Hepatocyte (in vitro differentiated cells): ENCODE measurements at regions not wholly inside any gene's neighbourhood (a gene's known extent, or its start where the extent isn't known, plus 50 kb on each side); places are given as distances from the start of the nearest gene placed in this dataset.

Source experiments
- DNase-seq: peaks from one replicate; pipeline ENCODE4 v3.0.0-alpha.2; 2016; ENCODE audit warnings: low spot score
- H2AFZ ChIP-seq: fragments of 200-600 bp; sonication (generic); 2 replicates; pipeline ENCODE4 v1.6.0; 2016; ENCODE audit warnings: antibody characterized with exemption, mild to moderate bottlenecking
- H3K27ac ChIP-seq: fragments of 200-600 bp; sonication (generic); 2 replicates; pipeline ENCODE4 v1.5.1; 2016; ENCODE audit warnings: mild to moderate bottlenecking
- H3K27me3 ChIP-seq: fragments of 200-600 bp; sonication (generic); 2 replicates; pipeline ENCODE4 v1.6.1; 2016
- H3K36me3 ChIP-seq: fragments of 200-600 bp; sonication (generic); replicated peaks from 2 replicates; pipeline ENCODE4 v1.5.1; 2016; ENCODE audit warnings: low read depth; ENCODE audit not compliant: insufficient read depth
- H3K4me1 ChIP-seq: fragments of 200-600 bp; sonication (generic); 2 replicates; pipeline ENCODE4 v1.5.1; 2016; ENCODE audit warnings: mild to moderate bottlenecking, moderate library complexity; ENCODE audit not compliant: insufficient read depth
- H3K4me2 ChIP-seq: fragments of 200-600 bp; sonication (generic); 2 replicates; pipeline ENCODE4 v1.6.0; 2016
- H3K4me3 ChIP-seq: fragments of 200-600 bp; sonication (generic); 2 replicates; pipeline ENCODE4 v1.5.1; 2016; ENCODE audit warnings: mild to moderate bottlenecking
- H3K79me2 ChIP-seq: fragments of 200-600 bp; sonication (generic); 2 replicates; pipeline ENCODE4 v1.6.0; 2017; ENCODE audit warnings: mild to moderate bottlenecking
- H3K9me2 ChIP-seq: fragments of 200-600 bp; sonication (generic); replicated peaks from 2 replicates; pipeline ENCODE4 v1.6.0; 2017; ENCODE audit warnings: mild to moderate bottlenecking; ENCODE audit not compliant: insufficient read depth
- H3K9me3 ChIP-seq: fragments of 200-600 bp; sonication (generic); 2 replicates; pipeline ENCODE4 v1.5.1; 2016; ENCODE audit warnings: low read depth, mild to moderate bottlenecking
- H4K20me1 ChIP-seq: fragments of 200-600 bp; sonication (generic); 2 replicates; pipeline ENCODE4 v1.6.0; 2016; ENCODE audit warnings: mild to moderate bottlenecking; ENCODE audit not compliant: insufficient read depth, poor library complexity, severe bottlenecking
- EZH2 ChIP-seq: fragments of 200-600 bp; sonication (generic); IDR thresholded peaks from 2 replicates; pipeline ENCODE4 v1.6.1; 2016; ENCODE audit warnings: antibody characterized with exemption, mild to moderate bottlenecking, borderline replicate concordance
- EZH2phosphoT487 ChIP-seq: fragments of 200-600 bp; sonication (generic); IDR thresholded peaks from one replicate; pipeline ENCODE4 v1.6.1; 2018; ENCODE audit warnings: antibody characterized with exemption, mild to moderate bottlenecking, low read depth, moderate library complexity; ENCODE audit not compliant: unreplicated experiment, severe bottlenecking
- WGBS: methylation state at CpG from one replicate; pipeline ENCODE4 v1.1.6; 2016; ENCODE audit warnings: low lambda C conversion rate; ENCODE audit errors: missing lambda C conversion rate; 5-methylcytosine and 5-hydroxymethylcytosine counted together
- TF ChIP-seq, protein P1 (sequence below): fragments of 200-600 bp; sonication (generic); IDR thresholded peaks from 2 replicates; pipeline ENCODE4 v1.5.1; 2016; ENCODE audit warnings: antibody characterized with exemption, mild to moderate bottlenecking; ENCODE audit not compliant: poor library complexity

DNA sequence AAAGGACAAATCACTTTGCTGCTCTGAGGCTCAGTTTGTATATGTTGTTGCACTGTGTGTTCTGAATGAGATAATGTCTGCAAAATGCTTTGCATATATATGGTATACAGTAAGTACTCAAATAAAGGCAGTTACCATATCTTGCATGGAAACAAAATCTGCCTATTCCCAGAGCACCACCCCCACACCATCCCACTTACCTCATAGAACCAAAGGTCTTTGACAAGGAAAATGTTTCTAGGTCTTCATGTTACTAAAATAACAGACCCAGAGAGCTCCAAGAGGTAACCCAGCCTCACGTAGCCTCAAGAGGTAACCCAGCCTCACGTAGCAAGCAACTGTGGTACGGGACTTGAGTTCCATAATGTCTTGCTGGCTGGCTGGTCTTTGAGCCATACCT, 71.6 kb upstream of the CMKLR1 start:
- Histone ChIP-seq H3K4me1 (no peaks in the 10 kb centered on the region), H3K9me2 (no peaks in the 10 kb centered on the region)

DNA sequence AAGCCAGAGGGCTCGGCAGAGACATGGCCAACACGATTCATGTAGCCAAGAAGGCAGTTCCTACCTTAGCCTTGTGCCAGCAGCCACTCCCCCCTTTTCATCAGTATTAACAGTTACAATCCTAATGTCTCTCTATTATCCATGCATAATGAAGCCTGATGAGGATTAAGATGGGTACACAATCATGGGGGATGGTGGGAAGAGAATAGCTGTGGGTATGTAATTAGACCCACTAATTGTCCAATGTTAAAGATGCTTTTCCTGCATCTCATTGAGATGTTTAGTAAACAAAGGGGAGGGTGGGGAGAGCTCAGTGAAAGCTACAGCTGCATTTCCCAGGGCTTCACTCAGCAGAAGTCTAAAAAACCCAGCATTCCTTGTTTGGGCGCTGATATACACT, 70.4 kb upstream of the CMKLR1 start:
- no peak for DNase-seq
- TF ChIP-seq EZH2 (no peak), EZH2phosphoT487 (no peak)
- TF ChIP-seq, protein P1, sequence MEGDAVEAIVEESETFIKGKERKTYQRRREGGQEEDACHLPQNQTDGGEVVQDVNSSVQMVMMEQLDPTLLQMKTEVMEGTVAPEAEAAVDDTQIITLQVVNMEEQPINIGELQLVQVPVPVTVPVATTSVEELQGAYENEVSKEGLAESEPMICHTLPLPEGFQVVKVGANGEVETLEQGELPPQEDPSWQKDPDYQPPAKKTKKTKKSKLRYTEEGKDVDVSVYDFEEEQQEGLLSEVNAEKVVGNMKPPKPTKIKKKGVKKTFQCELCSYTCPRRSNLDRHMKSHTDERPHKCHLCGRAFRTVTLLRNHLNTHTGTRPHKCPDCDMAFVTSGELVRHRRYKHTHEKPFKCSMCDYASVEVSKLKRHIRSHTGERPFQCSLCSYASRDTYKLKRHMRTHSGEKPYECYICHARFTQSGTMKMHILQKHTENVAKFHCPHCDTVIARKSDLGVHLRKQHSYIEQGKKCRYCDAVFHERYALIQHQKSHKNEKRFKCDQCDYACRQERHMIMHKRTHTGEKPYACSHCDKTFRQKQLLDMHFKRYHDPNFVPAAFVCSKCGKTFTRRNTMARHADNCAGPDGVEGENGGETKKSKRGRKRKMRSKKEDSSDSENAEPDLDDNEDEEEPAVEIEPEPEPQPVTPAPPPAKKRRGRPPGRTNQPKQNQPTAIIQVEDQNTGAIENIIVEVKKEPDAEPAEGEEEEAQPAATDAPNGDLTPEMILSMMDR, result no peak
- H2AFZ ChIP-seq, result no peak overlapping the region
- no peaks in the 10 kb centered on the region for H3K79me2 ChIP-seq
- peaks cover 10% of the 10 kb centered on the region for H3K27me3 ChIP-seq
- H3K9me3 ChIP-seq, result no peaks in the 10 kb centered on the region
- WGBS, result 63% methylated on average over 3 of the region's 3 CpGs
- no peak overlapping the region for H3K4me2 ChIP-seq
- no peaks in the 10 kb centered on the region for H3K4me1 ChIP-seq
- no peaks in the 10 kb centered on the region for H4K20me1 ChIP-seq
- H3K9me2 ChIP-seq, result no peaks in the 10 kb centered on the region
- H3K4me3 ChIP-seq, result no peak overlapping the region
- H3K27ac ChIP-seq, result no peak overlapping the region
- H3K36me3 ChIP-seq, result no peaks in the 10 kb centered on the region

More for the DNA sequence above, 71.6 kb upstream of the CMKLR1 start:
- no peak for DNase-seq
- no peaks in the 10 kb centered on the region for H3K79me2 ChIP-seq
- H3K9me3 ChIP-seq, result no peaks in the 10 kb centered on the region
- no peak overlapping the region for H2AFZ ChIP-seq
- H4K20me1 ChIP-seq, result no peaks in the 10 kb centered on the region
- no peak overlapping the region for H3K4me2 ChIP-seq
- H3K4me3 ChIP-seq, result no peak overlapping the region
- no peak for TF ChIP-seq EZH2
- H3K27ac ChIP-seq, result no peak overlapping the region
- 91% methylated on average over 3 of the region's 3 CpGs for WGBS
- H3K36me3 ChIP-seq, result no peaks in the 10 kb centered on the region
- H3K27me3 ChIP-seq, result peaks cover 10% of the 10 kb centered on the region

DNA sequence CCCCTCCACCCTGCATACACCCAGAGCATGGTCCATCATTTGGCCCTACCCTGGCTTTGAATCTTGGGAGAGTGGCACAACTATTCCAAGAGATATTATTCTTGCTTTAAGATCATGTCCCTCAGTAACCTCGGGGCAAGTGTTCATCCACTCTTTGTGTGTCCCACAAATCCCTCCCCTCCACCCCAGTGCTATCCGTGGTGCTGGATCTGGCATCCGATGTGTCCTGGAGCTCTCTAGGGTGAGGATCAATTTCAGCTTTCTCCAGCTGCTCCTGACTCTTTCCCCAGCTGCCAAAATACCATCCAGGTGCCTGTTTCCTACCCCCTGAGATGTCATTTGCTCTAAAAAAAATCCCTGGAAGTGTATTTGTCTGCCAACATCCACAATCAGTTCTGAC, 64.8 kb upstream of the CMKLR1 start:
- no peak for DNase-seq
- Histone ChIP-seq H3K4me3 (no peak overlapping the region), H3K9me3 (no peaks in the 10 kb centered on the region), H2AFZ (no peak overlapping the region), H3K79me2 (no peaks in the 10 kb centered on the region), H3K4me1 (no peaks in the 10 kb centered on the region), H3K27ac (no peak overlapping the region), H4K20me1 (no peaks in the 10 kb centered on the region), H3K27me3 (no peaks in the 10 kb centered on the region), H3K36me3 (no peaks in the 10 kb centered on the region), H3K9me2 (no peaks in the 10 kb centered on the region), H3K4me2 (no peak overlapping the region)
- TF ChIP-seq, protein P1, result no peak
- TF ChIP-seq EZH2 (no peak), EZH2phosphoT487 (no peak)
- WGBS, result 27% methylated on average over 3 of the region's 3 CpGs

DNA sequence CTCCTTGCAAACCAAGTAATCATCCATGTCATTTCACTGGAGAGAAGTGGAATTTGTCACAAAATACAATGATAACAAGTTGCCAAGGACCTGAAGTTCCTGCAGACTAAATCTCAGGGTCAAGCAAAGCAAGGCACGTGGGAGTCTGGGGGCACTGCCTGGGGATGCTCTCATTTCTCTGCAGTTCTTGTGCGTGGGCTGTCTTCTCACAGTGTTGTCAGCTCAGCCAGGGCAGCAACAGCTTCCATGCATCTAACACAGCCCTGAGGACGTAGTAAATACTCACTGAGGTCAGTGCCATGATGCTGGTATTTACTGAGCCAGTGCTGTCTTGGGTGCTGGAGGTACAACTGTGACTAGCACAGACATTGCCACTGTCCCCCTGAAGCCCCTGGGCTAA, 62.9 kb upstream of the CMKLR1 start:
- H3K4me2 ChIP-seq, result no peak overlapping the region
- no peak overlapping the region for H3K27ac ChIP-seq
- no peak overlapping the region for H2AFZ ChIP-seq
- no peak overlapping the region for H3K4me3 ChIP-seq
- no peak for DNase-seq
- no peaks in the 10 kb centered on the region for H4K20me1 ChIP-seq
- peaks cover 2% of the 10 kb centered on the region for H3K27me3 ChIP-seq
- H3K9me3 ChIP-seq, result no peaks in the 10 kb centered on the region
- WGBS, result 73% methylated on average over 3 of the region's 3 CpGs
- H3K9me2 ChIP-seq, result no peaks in the 10 kb centered on the region
- no peaks in the 10 kb centered on the region for H3K79me2 ChIP-seq
- H3K36me3 ChIP-seq, result no peaks in the 10 kb centered on the region
- no peaks in the 10 kb centered on the region for H3K4me1 ChIP-seq
- TF ChIP-seq EZH2phosphoT487, result no peak
- TF ChIP-seq EZH2, result no peak
- TF ChIP-seq, protein P1, result no peak
